ENCODE measurements at regions not wholly inside any gene's neighbourhood (a gene's known extent, or its start where the extent isn't known, plus 50 kb on each side); places are given as distances from the start of the nearest gene placed in this dataset.

DNA sequence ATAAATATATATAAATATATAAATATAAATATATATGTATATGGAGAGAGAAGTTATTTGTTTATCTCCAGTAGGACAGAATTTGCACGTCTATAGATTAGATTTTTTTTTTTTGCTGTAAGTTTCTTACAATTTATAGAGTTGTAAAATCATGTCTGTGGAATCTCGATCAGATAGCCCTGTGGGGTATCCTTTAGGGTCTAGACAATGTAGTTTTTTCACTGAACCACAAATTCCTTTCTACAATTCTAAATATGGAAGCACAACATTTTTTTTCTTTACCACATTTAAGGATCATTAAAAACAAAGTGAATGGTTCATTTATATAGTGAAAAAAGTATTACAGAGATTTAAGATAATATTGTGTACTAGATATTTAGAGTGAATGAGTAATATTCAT, 384.2 kb upstream of the ZNF608 start:
- TF ChIP-seq GATA2 (IDR thresholded peaks at IDR 0.05; ENCODE audit: low read depth, low read length) (no peak), GATA3 (IDR thresholded peaks at IDR 0.05; ENCODE audit: low read depth, low read length) (no peak)

Data from SH-SY5Y (cell line).